H1 (cell line): ENCODE measurements at regions not wholly inside any gene's neighbourhood (a gene's known extent, or its start where the extent isn't known, plus 50 kb on each side); places are given as distances from the start of the nearest gene placed in this dataset.

ENCODE experiments used
- CHD1 ChIP-seq: IDR thresholded peaks from 2 replicates; pipeline ENCODE4 v1.6.1; 2012; ENCODE audit warnings: low read depth, low read length, improper control_type of control experiment
- EZH2 ChIP-seq: fragments of 200-600 bp; sonication (generic); IDR thresholded peaks from 2 replicates; pipeline ENCODE4 v1.7.1; 2012; ENCODE audit warnings: low read depth, mild to moderate bottlenecking, moderate library complexity, low read length, inconsistent platforms; ENCODE audit not compliant: severe bottlenecking
- JUN ChIP-seq: IDR thresholded peaks from 2 replicates; pipeline ENCODE4 v1.6.1; 2011; ENCODE audit warnings: low read depth, mild to moderate bottlenecking, improper control_type of control experiment, low read length
- SAP30 ChIP-seq: fragments of 300-600 bp; sonication (generic); IDR thresholded peaks from 2 replicates; pipeline ENCODE4 v1.7.1; 2012; ENCODE audit warnings: low read length, moderate library complexity, mild to moderate bottlenecking, inconsistent platforms; ENCODE audit not compliant: insufficient read depth, insufficient replicate concordance
- TF ChIP-seq, protein P1 (sequence below): fragments of 300-600 bp; sonication (generic); IDR thresholded peaks from 2 replicates; pipeline ENCODE4 v1.7.1; 2012; ENCODE audit warnings: low read length, moderate library complexity, mild to moderate bottlenecking, inconsistent platforms; ENCODE audit not compliant: insufficient replicate concordance

DNA sequence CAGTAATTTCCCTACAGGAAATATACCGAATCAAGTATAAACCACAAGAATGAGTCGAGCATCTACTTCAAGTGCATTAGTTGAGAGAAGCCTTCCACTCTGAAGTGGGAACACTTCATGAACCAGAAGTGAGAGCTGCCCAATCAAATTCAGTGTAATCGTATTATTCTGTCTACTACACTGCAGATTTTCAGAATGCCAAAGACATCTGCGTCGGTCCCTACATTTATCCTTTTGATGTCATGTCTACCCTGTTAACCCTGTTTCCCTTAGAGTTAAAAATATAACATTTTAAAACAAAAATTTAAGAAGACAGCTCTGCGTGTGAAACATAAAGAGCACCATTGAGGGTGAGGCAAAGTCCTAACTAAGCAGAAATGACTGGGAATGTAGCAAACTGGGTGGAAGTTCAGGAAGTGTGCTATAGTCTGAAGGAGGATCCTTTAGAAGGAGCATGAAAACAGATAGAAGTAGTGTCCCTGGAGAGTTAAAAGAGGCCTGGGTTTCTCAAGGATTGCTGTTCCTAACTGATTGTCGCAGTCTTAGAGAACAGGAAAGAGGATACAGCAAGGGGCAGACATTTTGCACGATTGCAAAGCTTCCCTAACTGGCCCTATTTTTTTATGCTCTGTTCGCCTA is 291.2 kb downstream of the PTPRC start (continued):
- TF ChIP-seq, protein P1, sequence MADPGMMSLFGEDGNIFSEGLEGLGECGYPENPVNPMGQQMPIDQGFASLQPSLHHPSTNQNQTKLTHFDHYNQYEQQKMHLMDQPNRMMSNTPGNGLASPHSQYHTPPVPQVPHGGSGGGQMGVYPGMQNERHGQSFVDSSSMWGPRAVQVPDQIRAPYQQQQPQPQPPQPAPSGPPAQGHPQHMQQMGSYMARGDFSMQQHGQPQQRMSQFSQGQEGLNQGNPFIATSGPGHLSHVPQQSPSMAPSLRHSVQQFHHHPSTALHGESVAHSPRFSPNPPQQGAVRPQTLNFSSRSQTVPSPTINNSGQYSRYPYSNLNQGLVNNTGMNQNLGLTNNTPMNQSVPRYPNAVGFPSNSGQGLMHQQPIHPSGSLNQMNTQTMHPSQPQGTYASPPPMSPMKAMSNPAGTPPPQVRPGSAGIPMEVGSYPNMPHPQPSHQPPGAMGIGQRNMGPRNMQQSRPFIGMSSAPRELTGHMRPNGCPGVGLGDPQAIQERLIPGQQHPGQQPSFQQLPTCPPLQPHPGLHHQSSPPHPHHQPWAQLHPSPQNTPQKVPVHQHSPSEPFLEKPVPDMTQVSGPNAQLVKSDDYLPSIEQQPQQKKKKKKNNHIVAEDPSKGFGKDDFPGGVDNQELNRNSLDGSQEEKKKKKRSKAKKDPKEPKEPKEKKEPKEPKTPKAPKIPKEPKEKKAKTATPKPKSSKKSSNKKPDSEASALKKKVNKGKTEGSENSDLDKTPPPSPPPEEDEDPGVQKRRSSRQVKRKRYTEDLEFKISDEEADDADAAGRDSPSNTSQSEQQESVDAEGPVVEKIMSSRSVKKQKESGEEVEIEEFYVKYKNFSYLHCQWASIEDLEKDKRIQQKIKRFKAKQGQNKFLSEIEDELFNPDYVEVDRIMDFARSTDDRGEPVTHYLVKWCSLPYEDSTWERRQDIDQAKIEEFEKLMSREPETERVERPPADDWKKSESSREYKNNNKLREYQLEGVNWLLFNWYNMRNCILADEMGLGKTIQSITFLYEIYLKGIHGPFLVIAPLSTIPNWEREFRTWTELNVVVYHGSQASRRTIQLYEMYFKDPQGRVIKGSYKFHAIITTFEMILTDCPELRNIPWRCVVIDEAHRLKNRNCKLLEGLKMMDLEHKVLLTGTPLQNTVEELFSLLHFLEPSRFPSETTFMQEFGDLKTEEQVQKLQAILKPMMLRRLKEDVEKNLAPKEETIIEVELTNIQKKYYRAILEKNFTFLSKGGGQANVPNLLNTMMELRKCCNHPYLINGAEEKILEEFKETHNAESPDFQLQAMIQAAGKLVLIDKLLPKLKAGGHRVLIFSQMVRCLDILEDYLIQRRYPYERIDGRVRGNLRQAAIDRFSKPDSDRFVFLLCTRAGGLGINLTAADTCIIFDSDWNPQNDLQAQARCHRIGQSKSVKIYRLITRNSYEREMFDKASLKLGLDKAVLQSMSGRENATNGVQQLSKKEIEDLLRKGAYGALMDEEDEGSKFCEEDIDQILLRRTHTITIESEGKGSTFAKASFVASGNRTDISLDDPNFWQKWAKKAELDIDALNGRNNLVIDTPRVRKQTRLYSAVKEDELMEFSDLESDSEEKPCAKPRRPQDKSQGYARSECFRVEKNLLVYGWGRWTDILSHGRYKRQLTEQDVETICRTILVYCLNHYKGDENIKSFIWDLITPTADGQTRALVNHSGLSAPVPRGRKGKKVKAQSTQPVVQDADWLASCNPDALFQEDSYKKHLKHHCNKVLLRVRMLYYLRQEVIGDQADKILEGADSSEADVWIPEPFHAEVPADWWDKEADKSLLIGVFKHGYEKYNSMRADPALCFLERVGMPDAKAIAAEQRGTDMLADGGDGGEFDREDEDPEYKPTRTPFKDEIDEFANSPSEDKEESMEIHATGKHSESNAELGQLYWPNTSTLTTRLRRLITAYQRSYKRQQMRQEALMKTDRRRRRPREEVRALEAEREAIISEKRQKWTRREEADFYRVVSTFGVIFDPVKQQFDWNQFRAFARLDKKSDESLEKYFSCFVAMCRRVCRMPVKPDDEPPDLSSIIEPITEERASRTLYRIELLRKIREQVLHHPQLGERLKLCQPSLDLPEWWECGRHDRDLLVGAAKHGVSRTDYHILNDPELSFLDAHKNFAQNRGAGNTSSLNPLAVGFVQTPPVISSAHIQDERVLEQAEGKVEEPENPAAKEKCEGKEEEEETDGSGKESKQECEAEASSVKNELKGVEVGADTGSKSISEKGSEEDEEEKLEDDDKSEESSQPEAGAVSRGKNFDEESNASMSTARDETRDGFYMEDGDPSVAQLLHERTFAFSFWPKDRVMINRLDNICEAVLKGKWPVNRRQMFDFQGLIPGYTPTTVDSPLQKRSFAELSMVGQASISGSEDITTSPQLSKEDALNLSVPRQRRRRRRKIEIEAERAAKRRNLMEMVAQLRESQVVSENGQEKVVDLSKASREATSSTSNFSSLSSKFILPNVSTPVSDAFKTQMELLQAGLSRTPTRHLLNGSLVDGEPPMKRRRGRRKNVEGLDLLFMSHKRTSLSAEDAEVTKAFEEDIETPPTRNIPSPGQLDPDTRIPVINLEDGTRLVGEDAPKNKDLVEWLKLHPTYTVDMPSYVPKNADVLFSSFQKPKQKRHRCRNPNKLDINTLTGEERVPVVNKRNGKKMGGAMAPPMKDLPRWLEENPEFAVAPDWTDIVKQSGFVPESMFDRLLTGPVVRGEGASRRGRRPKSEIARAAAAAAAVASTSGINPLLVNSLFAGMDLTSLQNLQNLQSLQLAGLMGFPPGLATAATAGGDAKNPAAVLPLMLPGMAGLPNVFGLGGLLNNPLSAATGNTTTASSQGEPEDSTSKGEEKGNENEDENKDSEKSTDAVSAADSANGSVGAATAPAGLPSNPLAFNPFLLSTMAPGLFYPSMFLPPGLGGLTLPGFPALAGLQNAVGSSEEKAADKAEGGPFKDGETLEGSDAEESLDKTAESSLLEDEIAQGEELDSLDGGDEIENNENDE = no peak
- TF ChIP-seq CHD1 (no peak), SAP30 (no peak), JUN (no peak), EZH2 (no peak)
- TF ChIP-seq, all 59 proteins: peak for 0
